ENCODE measurements at regions not wholly inside any gene's neighbourhood (a gene's known extent, or its start where the extent isn't known, plus 50 kb on each side); places are given as distances from the start of the nearest gene placed in this dataset.

DNA sequence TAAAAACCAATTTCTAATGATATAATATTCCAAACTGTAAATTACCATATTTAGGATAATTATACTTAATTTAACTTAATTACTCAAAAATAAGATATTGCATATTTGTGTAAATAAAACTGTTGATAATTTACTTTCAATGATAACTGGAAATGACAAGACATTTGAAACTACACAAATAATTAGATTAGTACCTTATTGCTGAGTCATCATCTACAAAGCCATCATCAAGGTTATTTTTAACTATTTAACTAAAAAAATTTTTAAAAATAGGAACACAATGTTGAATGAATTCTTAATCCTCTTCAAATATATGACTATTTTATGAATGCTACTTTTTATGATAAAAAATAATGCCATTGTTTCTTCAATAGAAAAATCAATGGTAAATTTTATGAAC is 364.3 kb downstream of the SLITRK6 start:
- TF ChIP-seq, protein P1, sequence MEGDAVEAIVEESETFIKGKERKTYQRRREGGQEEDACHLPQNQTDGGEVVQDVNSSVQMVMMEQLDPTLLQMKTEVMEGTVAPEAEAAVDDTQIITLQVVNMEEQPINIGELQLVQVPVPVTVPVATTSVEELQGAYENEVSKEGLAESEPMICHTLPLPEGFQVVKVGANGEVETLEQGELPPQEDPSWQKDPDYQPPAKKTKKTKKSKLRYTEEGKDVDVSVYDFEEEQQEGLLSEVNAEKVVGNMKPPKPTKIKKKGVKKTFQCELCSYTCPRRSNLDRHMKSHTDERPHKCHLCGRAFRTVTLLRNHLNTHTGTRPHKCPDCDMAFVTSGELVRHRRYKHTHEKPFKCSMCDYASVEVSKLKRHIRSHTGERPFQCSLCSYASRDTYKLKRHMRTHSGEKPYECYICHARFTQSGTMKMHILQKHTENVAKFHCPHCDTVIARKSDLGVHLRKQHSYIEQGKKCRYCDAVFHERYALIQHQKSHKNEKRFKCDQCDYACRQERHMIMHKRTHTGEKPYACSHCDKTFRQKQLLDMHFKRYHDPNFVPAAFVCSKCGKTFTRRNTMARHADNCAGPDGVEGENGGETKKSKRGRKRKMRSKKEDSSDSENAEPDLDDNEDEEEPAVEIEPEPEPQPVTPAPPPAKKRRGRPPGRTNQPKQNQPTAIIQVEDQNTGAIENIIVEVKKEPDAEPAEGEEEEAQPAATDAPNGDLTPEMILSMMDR (IDR thresholded peaks at IDR 0.05) = no peak
- no peak for TF ChIP-seq POLR2A (IDR thresholded peaks at IDR 0.05)

Data from adrenal gland (tissue), 5 donors.